Activated CD4-positive, alpha-beta T cell treated with anti-CD3 and anti-CD28 coated beads for 24 hours (primary cell): ENCODE measurements at regions not wholly inside any gene's neighbourhood (a gene's known extent, or its start where the extent isn't known, plus 50 kb on each side); places are given as distances from the start of the nearest gene placed in this dataset.

Experiments
- DNase-seq, 2 donors: peaks; one replicate each; pipeline ENCODE4 v3.0.0-alpha.2; 2020; ENCODE audit warnings: low read depth in 2 of 2

- no peak for DNase-seq
Observed at GRCh38 chr5:106584268-106584667, 1086.5 kb downstream of the EFNA5 start.

GRCh38 chr5:106578736-106579135 lies 1092.0 kb downstream of the EFNA5 start:
- DNase-seq = no peak

GRCh38 chr5:106574820-106575219 lies 1095.9 kb downstream of the EFNA5 start:
- DNase-seq = no peak

GRCh38 chr5:106566031-106566430 lies 1104.7 kb downstream of the EFNA5 start:
- no peak for DNase-seq

- no peak for DNase-seq
Observed at GRCh38 chr5:106545325-106545724, 1125.4 kb downstream of the EFNA5 start.

- DNase-seq = no peak
Observed at GRCh38 chr5:106543330-106543729, 1127.4 kb downstream of the EFNA5 start.

GRCh38 chr5:106530150-106530549 lies 1140.6 kb downstream of the EFNA5 start:
- DNase-seq = no peak

- DNase-seq = no peak
Observed at GRCh38 chr5:106525438-106525837, 1145.3 kb downstream of the EFNA5 start.

- no peak for DNase-seq
Observed at GRCh38 chr5:106523852-106524251, 1146.9 kb downstream of the EFNA5 start.

- DNase-seq = no peak
Observed at GRCh38 chr5:106522296-106522695, 1148.4 kb downstream of the EFNA5 start.

GRCh38 chr5:106521701-106522100 lies 1149.0 kb downstream of the EFNA5 start:
- DNase-seq = no peak

- DNase-seq = no peak
Observed at GRCh38 chr5:106510321-106510720, 1160.4 kb downstream of the EFNA5 start.

- no peak for DNase-seq
Observed at GRCh38 chr5:106508894-106509293, 1161.8 kb downstream of the EFNA5 start.

- DNase-seq = no peak
Observed at GRCh38 chr5:106493910-106494309, 1176.8 kb downstream of the EFNA5 start.

GRCh38 chr5:106489004-106489403 lies 1181.7 kb downstream of the EFNA5 start:
- DNase-seq = no peak

- DNase-seq = no peak
Observed at GRCh38 chr5:106488407-106488806, 1182.3 kb downstream of the EFNA5 start.

- DNase-seq = no peak
Observed at GRCh38 chr5:106481374-106481773, 1189.4 kb downstream of the EFNA5 start.

GRCh38 chr5:106476630-106477029 lies 1194.1 kb downstream of the EFNA5 start:
- no peak for DNase-seq

GRCh38 chr5:106474066-106474465 lies 1196.7 kb downstream of the EFNA5 start:
- no peak for DNase-seq

- DNase-seq = no peak
Observed at GRCh38 chr5:106459541-106459940, 1211.2 kb downstream of the EFNA5 start.

- no peak for DNase-seq
Observed at GRCh38 chr5:106454651-106455415, 1215.9 kb downstream of the EFNA5 start.

- no peak for DNase-seq
Observed at GRCh38 chr5:106454050-106454449, 1216.7 kb downstream of the EFNA5 start.

GRCh38 chr5:106451998-106452397 lies 1218.7 kb downstream of the EFNA5 start:
- no peak for DNase-seq

- no peak for DNase-seq
Observed at GRCh38 chr5:106443746-106444145, 1227.0 kb downstream of the EFNA5 start.
